ENCODE measurements at regions not wholly inside any gene's neighbourhood (a gene's known extent, or its start where the extent isn't known, plus 50 kb on each side); places are given as distances from the start of the nearest gene placed in this dataset.
"Not testable (repeated sequence)": the region's sequence is repeated elsewhere in the genome, so short reads cannot be mapped to it uniquely, and the experiment has no call there.

DNA sequence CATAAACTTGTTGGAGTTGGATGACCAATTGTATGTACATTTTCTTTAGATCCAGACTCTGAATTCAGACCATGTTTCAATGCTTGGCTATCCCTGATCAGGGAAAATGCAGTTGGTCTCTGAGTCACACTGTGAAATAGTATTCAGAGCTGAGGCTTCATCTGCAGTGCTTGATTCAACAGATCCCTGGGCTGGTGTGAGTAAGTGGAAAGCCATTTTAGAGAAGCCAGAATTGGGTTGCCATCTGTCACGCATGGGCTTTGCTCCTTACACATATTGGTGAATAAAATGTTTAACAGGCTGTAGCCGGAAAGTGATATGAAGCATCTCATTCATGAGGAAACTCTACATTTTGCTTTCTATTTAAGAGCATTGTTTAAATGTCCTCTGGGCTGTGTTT is 50.0 kb upstream of the ACYP2 start:
- DNase-seq = peak in 3 of 10 donors; percentile 49 to 89 (median 50)
- intact Hi-C loops (cut with DNase I) = no loop called here

GRCh38 chr2:54063967-54064535 is 51.4 kb upstream of the ACYP2 start:
- peak in 1 of 10 donors; percentile 58 for DNase-seq
- intact Hi-C loops (cut with DNase I) = no loop called here

- intact Hi-C loops (cut with DNase I) = no loop called here
- DNase-seq = no peak
Measured at GRCh38 chr2:54062401-54062800, 53.0 kb upstream of the ACYP2 start.

GRCh38 chr2:54061272-54061671 is 54.1 kb upstream of the ACYP2 start:
- no peak for DNase-seq
- intact Hi-C loops (cut with DNase I) = no loop called here

GRCh38 chr2:54059986-54060385 is 55.4 kb upstream of the ACYP2 start:
- no peak for DNase-seq
- intact Hi-C loops (cut with DNase I) = no loop called here

- intact Hi-C loops (cut with DNase I) = no loop called here
- DNase-seq = no peak
Measured at GRCh38 chr2:54059504-54059903, 55.9 kb upstream of the ACYP2 start.

GRCh38 chr2:54058449-54058848 is 57.0 kb upstream of the ACYP2 start:
- no peak for DNase-seq
- intact Hi-C loops (cut with DNase I) = no loop called here

DNA sequence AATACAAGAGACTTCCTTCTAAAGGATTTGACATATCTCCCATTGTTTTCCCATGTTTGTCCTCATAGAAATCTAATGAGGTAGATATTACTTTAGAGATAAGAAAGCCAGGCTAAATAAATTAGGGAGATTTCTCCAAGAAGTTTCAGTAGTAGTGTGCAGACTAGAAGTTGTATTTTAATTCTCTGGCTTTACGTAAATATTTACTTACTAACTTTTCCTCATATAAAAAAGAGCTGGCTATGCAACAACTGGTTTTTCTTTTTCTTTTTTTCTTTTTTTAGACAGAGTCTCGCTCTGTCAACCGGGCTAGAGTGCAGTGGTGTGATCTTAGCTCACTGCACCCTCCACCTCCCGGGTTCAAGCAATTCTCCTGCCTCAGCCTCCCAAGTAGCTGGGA is 60.6 kb upstream of the ACYP2 start:
- no peak for DNase-seq
- intact Hi-C loops (cut with DNase I) = no loop called here

DNA sequence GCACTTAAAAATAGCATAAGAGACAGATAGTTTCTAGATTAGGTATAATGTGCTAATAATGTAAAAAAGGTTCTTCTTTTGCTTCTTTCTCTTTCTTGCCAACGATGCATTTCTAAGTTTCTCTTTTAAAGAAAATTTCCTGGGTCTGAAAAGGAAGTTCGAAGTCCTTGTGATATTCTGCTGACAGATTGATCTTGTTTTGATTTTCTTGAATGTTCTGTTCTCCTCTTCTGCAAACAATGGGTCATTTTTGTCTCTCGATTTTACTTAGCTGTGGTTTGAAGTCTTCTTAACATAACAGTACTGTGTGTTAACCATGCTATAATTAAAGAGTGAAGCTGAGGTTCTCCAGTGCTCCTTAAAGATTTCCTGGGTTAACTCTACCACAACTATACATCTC is 61.1 kb upstream of the ACYP2 start:
- DNase-seq = no peak
- intact Hi-C loops (cut with DNase I) = no loop called here

- intact Hi-C loops (cut with DNase I) = no loop called here
- DNase-seq = no peak
Measured at GRCh38 chr2:54053830-54054229, 61.6 kb upstream of the ACYP2 start.

DNA sequence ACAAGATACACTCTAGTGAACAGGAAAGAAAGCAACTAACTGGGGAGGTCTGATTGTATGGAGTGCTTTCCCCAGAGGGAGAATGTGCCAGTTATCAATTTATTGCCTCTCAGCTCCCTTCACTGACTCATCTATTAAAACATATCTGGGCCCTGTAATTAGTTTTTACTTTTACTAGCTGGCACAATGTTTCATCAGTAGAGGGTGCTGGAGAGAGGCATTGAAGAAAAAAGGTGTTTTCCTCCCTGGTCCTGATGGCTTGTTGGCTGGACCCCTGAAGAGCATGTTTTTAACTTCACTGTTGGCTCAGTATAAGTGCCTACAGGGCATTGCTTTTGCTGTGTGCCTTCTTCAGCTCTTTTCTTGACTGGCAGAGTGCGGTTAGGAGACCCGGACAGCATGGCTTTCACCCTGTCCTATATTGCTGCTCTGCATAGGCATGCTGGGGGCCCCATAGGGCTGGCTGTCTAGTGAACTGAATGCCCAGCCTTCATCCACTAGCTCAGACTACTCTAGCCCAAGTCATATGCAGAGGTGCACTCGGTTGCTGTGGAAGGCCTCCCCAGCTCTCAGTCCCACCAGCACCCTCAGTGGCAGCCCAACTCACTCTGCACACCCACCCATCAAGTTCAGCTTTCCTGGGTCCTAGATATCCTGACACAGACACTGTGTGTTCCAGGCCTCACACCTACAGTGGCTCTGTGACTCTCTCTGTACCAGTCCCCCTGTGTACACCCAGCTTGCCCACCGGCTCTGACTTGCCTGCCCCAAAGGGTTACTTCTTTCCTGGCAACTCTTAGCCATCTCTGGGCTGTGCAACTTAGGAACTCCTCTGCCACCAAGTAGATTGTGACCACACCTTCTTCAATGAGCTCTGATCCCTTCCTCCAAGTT is 62.3 kb upstream of the ACYP2 start:
- intact Hi-C loops (cut with DNase I) = no loop called here

DNA sequence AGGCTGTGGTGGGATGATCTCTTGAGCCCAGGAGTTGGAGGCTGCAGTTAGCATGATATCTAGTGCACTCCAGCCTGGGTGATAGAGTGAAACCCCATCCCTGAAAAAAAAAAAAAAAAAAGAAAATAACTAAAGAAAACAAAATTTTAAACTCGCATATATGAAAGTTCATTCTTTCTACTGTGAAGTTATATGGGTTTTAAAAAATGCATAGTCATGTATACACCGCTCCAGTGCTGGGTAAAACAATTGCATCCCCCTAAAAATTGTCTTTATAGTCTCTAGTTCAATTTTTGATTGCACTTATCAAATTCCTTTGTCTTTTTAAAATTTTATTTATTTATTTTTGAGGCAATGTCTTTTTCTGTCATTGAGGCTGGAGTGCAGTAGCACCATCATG is 65.0 kb upstream of the ACYP2 start:
- no peak for DNase-seq
- intact Hi-C loops (cut with DNase I) = no loop called here

More for the DNA sequence above, 62.3 kb upstream of the ACYP2 start:
- no peak for DNase-seq

GRCh38 chr2:54049365-54049764 is 66.0 kb upstream of the ACYP2 start:
- no peak for DNase-seq
- intact Hi-C loops (cut with DNase I) = no loop called here

GRCh38 chr2:54048896-54049295 is 66.5 kb upstream of the ACYP2 start:
- DNase-seq; intact Hi-C loops (cut with DNase I): not testable (repeated sequence)

DNA sequence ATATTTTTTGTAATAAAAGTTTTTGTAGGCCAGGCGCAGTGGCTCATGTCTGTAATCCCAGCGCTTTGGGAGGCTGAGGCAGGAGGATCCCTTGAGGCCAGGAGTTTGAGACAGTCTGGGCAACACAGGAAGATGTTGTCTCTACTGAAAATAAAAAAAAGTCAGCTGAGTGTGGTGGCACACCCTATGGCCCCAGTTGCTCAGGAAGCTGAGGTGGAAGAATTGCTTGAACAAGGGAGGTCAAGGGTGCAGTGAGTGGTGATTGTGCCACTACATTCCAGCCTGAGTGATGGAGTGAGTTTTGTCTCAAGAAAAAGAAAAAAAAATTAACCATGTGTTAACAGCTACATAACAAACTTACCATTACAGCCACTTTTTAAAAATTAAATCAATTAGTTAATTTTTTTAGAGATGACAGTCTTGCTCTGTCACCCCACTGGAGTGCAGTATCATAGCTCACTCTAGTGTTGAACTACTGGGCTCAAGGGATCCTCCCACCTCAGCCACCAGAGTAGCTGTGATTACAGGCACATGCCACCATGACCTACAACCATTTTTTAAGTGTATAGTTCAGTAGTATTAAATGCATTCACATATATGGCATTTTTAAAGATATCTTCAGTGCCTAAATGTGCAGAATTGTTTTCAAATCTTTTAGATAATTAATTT is 67.2 kb upstream of the ACYP2 start:
- no peak for DNase-seq
- intact Hi-C loops (cut with DNase I) = no loop called here

- DNase-seq = no peak
- intact Hi-C loops (cut with DNase I) = no loop called here
Measured at GRCh38 chr2:54047658-54048057, 67.8 kb upstream of the ACYP2 start.

- peak in 1 of 10 donors; percentile 23 for DNase-seq
- intact Hi-C loops (cut with DNase I) = no loop called here
Measured at GRCh38 chr2:54047091-54047490, 68.3 kb upstream of the ACYP2 start.

DNA sequence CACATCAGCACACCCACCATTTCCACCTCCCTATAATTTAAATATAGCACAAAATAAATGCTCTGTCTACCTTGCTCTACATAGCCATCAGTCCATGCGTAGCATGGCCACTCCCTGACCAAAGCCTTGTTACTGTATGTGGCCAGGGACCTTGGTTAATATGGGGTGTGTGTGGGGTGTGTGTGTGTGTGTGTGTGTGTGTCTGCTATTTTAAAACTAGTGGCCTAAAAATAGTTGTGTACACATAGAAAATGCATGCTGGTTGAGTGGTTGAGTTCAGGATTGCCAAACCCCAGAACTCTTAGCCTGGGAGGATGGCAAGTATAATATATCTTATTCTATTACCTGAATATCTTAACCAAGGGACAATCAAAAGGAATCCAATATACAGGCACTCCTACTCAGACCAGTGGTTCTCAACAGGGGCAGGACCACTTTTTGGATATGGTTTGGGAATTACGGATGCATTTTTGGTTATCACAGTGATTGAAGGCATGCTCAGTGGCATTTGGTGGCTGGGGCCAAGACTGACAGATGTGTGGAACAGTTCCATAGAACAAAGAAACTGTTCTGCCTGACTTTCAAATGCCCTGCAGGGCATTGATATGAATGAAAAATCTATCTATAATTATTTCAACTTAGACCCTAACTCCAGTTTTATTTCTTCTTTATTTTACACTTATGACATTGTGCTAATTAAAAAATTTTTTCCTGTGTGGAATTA is 72.3 kb upstream of the PSME4 start:
- DNase-seq = peak in 5 of 10 donors; percentile 20 to 87 (median 45)
- intact Hi-C loops (cut with DNase I) = loop anchor here (2.0 kb wide), 1 partner anchor 72 kb away; the partner anchor contains the start of gene PSME4

- no peak for DNase-seq
- intact Hi-C loops (cut with DNase I) = loop anchor here (2.0 kb wide), 1 partner anchor 72 kb away; the partner anchor contains the start of gene PSME4
Measured at GRCh38 chr2:54042341-54042740, 71.5 kb upstream of the PSME4 start.

DNA sequence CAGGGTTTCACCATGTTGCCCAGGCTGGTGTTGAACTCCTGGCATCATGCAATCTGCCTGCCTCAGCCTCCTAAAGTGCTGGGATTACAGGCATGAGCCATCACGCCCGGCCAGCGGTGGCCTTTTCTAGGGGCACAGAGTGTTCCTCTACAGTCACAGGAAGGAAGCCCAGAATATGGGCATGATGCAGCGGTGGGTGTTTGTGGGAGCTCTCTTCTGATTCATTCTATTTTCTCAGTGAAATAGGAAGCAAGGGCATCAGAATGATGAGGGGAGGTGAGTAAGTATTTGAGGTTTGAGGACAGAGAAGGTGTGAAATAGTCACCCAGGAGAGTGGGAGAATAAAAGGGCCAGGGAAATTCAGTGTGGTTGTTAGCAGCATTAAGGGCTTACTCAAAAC is 70.3 kb upstream of the PSME4 start:
- intact Hi-C loops (cut with DNase I) = no loop called here

GRCh38 chr2:54040685-54041084 is 69.9 kb upstream of the PSME4 start:
- intact Hi-C loops (cut with DNase I) = no loop called here

More for the DNA sequence above, 70.3 kb upstream of the PSME4 start:
- peak in 4 of 10 donors; percentile 15 to 89 (median 68) for DNase-seq

More at GRCh38 chr2:54040685-54041084, 69.9 kb upstream of the PSME4 start:
- DNase-seq = no peak
